Kidney epithelial cell (primary cell): ENCODE measurements at regions not wholly inside any gene's neighbourhood (a gene's known extent, or its start where the extent isn't known, plus 50 kb on each side); places are given as distances from the start of the nearest gene placed in this dataset.

Experiments used
- DNase-seq: peaks from one replicate; pipeline ENCODE4 v3.0.0-alpha.2; 2010; ENCODE audit warnings: low read depth
- H3K27me3 ChIP-seq: 2 replicates; pipeline ENCODE4 v1.6.0; 2011; ENCODE audit warnings: low read length; ENCODE audit not compliant: control insufficient read depth, insufficient read depth
- H3K36me3 ChIP-seq: 2 replicates; pipeline ENCODE4 v1.5.1; 2011; ENCODE audit warnings: low read length; ENCODE audit not compliant: control insufficient read depth, insufficient read depth
- H3K4me3 ChIP-seq: 2 replicates; pipeline ENCODE4 v1.5.1; 2011; ENCODE audit warnings: low read depth, mild to moderate bottlenecking, control low read depth, low read length
- TF ChIP-seq, protein P1 (sequence below): IDR thresholded peaks from 2 replicates; pipeline ENCODE4 v1.5.1; 2011; ENCODE audit warnings: mild to moderate bottlenecking, moderate library complexity, low read length, control low read depth, inconsistent platforms; ENCODE audit not compliant: insufficient read depth, poor library complexity, severe bottlenecking

DNA sequence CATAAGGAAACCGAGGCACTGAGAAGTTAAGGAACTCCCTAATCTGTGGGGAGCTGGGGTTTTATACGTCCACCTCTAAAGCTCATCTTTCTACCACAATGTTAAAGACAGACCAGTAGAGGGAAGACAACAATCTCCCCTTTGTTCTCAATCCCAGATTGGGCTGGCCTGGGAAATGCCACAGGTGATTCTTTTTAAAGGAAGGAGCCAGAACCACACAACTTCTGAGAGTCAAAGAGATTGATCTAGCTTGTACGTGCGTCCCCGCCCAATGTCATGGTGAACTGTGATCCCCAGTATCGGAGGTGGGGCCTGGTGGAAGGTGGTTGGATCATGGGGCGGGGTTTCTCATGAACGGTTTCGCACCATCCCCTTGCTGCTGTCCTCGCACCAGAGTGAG, 81.8 kb upstream of the LCLAT1 start:
- TF ChIP-seq, protein P1, sequence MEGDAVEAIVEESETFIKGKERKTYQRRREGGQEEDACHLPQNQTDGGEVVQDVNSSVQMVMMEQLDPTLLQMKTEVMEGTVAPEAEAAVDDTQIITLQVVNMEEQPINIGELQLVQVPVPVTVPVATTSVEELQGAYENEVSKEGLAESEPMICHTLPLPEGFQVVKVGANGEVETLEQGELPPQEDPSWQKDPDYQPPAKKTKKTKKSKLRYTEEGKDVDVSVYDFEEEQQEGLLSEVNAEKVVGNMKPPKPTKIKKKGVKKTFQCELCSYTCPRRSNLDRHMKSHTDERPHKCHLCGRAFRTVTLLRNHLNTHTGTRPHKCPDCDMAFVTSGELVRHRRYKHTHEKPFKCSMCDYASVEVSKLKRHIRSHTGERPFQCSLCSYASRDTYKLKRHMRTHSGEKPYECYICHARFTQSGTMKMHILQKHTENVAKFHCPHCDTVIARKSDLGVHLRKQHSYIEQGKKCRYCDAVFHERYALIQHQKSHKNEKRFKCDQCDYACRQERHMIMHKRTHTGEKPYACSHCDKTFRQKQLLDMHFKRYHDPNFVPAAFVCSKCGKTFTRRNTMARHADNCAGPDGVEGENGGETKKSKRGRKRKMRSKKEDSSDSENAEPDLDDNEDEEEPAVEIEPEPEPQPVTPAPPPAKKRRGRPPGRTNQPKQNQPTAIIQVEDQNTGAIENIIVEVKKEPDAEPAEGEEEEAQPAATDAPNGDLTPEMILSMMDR, result no peak
- no peak overlapping the region for H3K4me3 ChIP-seq
- no peaks in the 10 kb centered on the region for H3K27me3 ChIP-seq
- no peaks in the 10 kb centered on the region for H3K36me3 ChIP-seq
- DNase-seq, result no peak

- Histone ChIP-seq H3K36me3 (no peaks in the 10 kb centered on the region), H3K4me3 (no peak overlapping the region), H3K27me3 (no peaks in the 10 kb centered on the region)
- no peak for DNase-seq
- TF ChIP-seq, protein P1, result no peak
Observed at GRCh38 chr2:30366199-30366691, 80.8 kb upstream of the LCLAT1 start.

DNA sequence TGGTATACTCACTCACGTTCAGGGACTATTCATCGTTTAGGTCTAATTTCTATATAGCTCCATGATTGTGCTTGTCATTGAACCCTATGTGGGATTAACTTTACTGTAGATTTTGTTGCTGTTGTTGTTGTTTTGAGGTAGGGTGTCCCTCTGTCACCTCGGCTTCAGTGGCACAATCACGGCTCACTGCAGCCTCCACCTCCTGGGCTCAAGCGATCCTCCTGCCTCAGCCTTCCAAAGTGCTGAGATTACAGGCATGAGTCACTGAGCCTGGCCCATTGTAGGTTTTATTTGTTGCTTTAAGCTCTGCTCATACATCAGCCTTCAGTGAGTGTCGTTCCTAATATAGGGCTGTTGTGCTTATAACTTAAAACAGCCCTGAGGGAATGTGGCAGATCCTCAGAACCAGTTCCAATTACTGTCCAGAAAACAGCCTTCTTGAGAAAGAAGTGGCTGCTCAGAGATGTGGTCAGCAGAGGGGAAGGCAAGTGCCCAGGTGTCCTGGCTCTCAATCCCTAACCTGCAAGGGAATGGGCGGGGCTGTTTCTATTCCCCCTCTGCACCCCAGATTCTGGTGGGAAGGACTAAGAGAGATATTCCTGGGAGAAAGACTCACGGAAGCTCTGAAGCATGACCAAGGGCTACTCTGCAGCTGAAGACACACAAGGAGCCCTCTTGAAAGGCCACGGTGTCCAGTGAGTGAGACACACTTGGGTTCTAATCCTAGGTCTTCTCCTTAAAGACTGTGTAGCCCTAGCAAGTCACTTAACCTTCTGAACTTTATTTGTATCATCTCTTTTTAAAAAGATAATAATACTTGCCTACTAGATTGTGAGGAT, 79.6 kb upstream of the LCLAT1 start:
- no peak for DNase-seq
- Histone ChIP-seq H3K27me3 (no peaks in the 10 kb centered on the region), H3K36me3 (no peaks in the 10 kb centered on the region), H3K4me3 (no peak overlapping the region)
- TF ChIP-seq, protein P1, result no peak

GRCh38 chr2:30368258-30368657, 78.8 kb upstream of the LCLAT1 start:
- Histone ChIP-seq H3K36me3 (no peaks in the 10 kb centered on the region), H3K4me3 (no peak overlapping the region), H3K27me3 (no peaks in the 10 kb centered on the region)
- no peak for DNase-seq
- TF ChIP-seq, protein P1, result no peak

DNA sequence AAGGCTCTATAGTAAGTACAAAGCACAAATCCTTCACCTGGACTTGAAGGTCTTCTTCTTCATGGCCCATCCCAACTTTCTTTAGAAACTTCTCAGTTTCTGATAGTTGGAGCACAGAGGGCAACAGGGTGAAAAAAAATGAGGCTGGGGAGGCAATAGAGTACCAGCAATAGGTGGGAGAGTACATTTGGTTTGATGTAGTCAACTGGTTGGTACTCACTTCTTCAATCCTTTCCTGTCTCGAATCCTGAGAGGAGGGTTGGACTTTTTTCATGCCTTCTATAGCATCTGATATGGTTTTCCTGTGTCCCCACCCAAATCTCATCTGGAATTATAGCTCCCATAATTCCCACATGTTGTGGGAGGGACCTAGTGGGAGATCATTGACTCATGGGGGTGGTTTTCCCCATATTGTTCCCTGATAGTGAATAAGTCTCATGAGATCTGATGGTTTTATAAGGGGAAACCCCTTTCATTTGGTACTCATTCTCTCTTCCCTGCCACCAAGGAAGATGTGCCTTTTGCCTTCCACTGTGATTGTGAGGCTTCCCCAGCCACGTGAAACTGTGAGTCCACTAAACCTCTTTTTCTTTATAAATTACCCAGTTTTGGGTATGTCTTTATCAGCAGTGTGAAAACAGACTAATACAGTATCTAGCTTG, 75.9 kb upstream of the LCLAT1 start:
- TF ChIP-seq, protein P1, result no peak
- Histone ChIP-seq H3K36me3 (no peaks in the 10 kb centered on the region), H3K27me3 (no peaks in the 10 kb centered on the region), H3K4me3 (no peak overlapping the region)
- DNase-seq, result no peak
